ENCODE measurements at regions not wholly inside any gene's neighbourhood (a gene's known extent, or its start where the extent isn't known, plus 50 kb on each side); places are given as distances from the start of the nearest gene placed in this dataset.

GRCh38 chr11:15699978-15700377 is 585.3 kb downstream of the INSC start:
- no peak for TF ChIP-seq POLR2A (IDR thresholded peaks at IDR 0.05)
- TF ChIP-seq, protein P1, sequence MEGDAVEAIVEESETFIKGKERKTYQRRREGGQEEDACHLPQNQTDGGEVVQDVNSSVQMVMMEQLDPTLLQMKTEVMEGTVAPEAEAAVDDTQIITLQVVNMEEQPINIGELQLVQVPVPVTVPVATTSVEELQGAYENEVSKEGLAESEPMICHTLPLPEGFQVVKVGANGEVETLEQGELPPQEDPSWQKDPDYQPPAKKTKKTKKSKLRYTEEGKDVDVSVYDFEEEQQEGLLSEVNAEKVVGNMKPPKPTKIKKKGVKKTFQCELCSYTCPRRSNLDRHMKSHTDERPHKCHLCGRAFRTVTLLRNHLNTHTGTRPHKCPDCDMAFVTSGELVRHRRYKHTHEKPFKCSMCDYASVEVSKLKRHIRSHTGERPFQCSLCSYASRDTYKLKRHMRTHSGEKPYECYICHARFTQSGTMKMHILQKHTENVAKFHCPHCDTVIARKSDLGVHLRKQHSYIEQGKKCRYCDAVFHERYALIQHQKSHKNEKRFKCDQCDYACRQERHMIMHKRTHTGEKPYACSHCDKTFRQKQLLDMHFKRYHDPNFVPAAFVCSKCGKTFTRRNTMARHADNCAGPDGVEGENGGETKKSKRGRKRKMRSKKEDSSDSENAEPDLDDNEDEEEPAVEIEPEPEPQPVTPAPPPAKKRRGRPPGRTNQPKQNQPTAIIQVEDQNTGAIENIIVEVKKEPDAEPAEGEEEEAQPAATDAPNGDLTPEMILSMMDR (IDR thresholded peaks at IDR 0.05): no peak
- TF ChIP-seq POLR2AphosphoS5 (IDR thresholded peaks at IDR 0.05): no peak
